K562 (cell line): ENCODE measurements at regions not wholly inside any gene's neighbourhood (a gene's known extent, or its start where the extent isn't known, plus 50 kb on each side); places are given as distances from the start of the nearest gene placed in this dataset.

Experiments
- EGR1 ChIP-seq: fragments of 450-650 bp; conservative IDR thresholded peaks from 2 replicates; pipeline ENCODE4 v1.6.1; 2017; ENCODE audit warnings: mild to moderate bottlenecking
- XRCC5 ChIP-seq: fragments of 200-400 bp; formaldehyde crosslinking; IDR thresholded peaks from 2 replicates; pipeline ENCODE4 v1.6.1; 2017; ENCODE audit warnings: low read depth, mild to moderate bottlenecking, low read length
- TF ChIP-seq, protein P1 (sequence below): sonication (generic); formaldehyde crosslinking; IDR thresholded peaks from 2 replicates; pipeline ENCODE4 v1.8.1; 2023; ENCODE audit warnings: mild to moderate bottlenecking, missing genetic modification reagents

- TF ChIP-seq, protein P1, sequence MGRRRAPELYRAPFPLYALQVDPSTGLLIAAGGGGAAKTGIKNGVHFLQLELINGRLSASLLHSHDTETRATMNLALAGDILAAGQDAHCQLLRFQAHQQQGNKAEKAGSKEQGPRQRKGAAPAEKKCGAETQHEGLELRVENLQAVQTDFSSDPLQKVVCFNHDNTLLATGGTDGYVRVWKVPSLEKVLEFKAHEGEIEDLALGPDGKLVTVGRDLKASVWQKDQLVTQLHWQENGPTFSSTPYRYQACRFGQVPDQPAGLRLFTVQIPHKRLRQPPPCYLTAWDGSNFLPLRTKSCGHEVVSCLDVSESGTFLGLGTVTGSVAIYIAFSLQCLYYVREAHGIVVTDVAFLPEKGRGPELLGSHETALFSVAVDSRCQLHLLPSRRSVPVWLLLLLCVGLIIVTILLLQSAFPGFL (CRISPR knock-in tag): no peak
- TF ChIP-seq XRCC5 (no peak), EGR1 (no peak)
Observed at GRCh38 chr11:115054570-115055538, 376.5 kb downstream of the NXPE2 start.
